Skeletal muscle tissue (tissue), 3 donors: ENCODE measurements at regions not wholly inside any gene's neighbourhood (a gene's known extent, or its start where the extent isn't known, plus 50 kb on each side); places are given as distances from the start of the nearest gene placed in this dataset.

Experiments used
- H3K27ac ChIP-seq: one replicate; pipeline ENCODE4 v1.7.0; 2013; ENCODE audit warnings: mild to moderate bottlenecking, low read depth, low read length, inconsistent platforms
- H3K27me3 ChIP-seq, 3 donors: one replicate each; pipeline ENCODE4 v1.7.0; 2013; ENCODE audit warnings: low read length in 3 of 3; ENCODE audit not compliant: control insufficient read depth in 3 of 3, insufficient read depth in 3 of 3
- H3K36me3 ChIP-seq, 3 donors: one replicate each; pipeline ENCODE4 v1.7.0; 2013; ENCODE audit warnings: low read length in 3 of 3; ENCODE audit not compliant: control insufficient read depth in 3 of 3, insufficient read depth in 3 of 3
- H3K4me1 ChIP-seq, 3 donors: one replicate each; pipeline ENCODE4 v1.7.0; 2013; ENCODE audit warnings: low read length in 3 of 3, mild to moderate bottlenecking in 3 of 3; ENCODE audit not compliant: control insufficient read depth in 3 of 3, insufficient read depth in 3 of 3
- H3K4me3 ChIP-seq, 3 donors: one replicate each; pipeline ENCODE4 v1.7.0; 2013; ENCODE audit warnings: low read length in 3 of 3
- H3K9ac ChIP-seq, 3 donors: one replicate each; pipeline ENCODE4 v1.7.0; 2013; ENCODE audit warnings: low read length in 3 of 3, mild to moderate bottlenecking in 3 of 3, moderate library complexity in 2 of 3, low read depth in 1 of 3
- H3K9me3 ChIP-seq, 3 donors: one replicate each; pipeline ENCODE4 v1.7.0; 2013; ENCODE audit warnings: low read length in 3 of 3; ENCODE audit not compliant: control insufficient read depth in 3 of 3
- donor health status: Osteomylitis.

- Histone ChIP-seq H3K4me1 (no peaks in the 10 kb centered on the region), H3K27ac (no peak overlapping the region), H3K27me3 (no peaks in the 10 kb centered on the region), H3K9ac (no peak overlapping the region), H3K4me3 (no peak overlapping the region), H3K9me3 (no peaks in the 10 kb centered on the region), H3K36me3 (no peaks in the 10 kb centered on the region)
These were observed 171.1 kb downstream of the ADRA2A start for GRCh38 chr10:111247781-111248389.

- Histone ChIP-seq H3K4me1 (no peaks in the 10 kb centered on the region), H3K27ac (no peak overlapping the region), H3K4me3 (no peak overlapping the region), H3K36me3 (no peaks in the 10 kb centered on the region), H3K9ac (no peak overlapping the region), H3K27me3 (no peaks in the 10 kb centered on the region), H3K9me3 (no peaks in the 10 kb centered on the region)
These were observed 173.1 kb downstream of the ADRA2A start for GRCh38 chr10:111249925-111250324.

DNA sequence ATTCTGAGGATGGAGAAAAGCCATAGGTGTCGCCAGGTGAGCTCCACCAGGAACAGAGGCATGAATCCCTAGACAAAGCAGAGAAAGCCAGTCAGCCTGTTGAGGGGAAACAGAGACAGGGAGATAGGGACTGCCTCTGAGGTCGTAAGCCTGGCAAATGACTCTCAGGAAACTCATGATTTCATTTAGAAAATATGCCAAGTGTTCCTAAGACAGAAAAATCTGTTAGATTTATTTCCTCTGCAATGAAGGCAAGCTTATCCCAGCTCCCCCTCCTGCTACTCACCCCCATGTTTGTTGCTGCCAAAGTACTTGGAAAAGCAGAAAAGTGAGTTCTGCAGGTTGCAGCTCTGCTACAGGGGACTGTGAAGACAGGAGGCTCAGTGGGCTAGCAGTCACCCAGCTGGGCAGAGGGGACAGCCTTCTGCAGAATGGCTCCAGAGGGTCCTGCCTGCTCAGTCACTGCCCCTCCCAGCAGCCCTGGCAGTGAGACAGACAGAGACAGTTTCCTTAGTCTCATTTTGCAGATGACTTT is 184.3 kb downstream of the ADRA2A start:
- Histone ChIP-seq H3K27ac (no peak overlapping the region), H3K36me3 (no peaks in the 10 kb centered on the region), H3K9me3 (no peaks in the 10 kb centered on the region), H3K4me3 (no peak overlapping the region), H3K4me1 (no peaks in the 10 kb centered on the region), H3K9ac (no peak overlapping the region), H3K27me3 (peaks cover 0 to 3% (median 0%) of the 10 kb centered on the region in 3 donors)

- Histone ChIP-seq H3K27ac (no peak overlapping the region), H3K36me3 (no peaks in the 10 kb centered on the region), H3K9me3 (no peaks in the 10 kb centered on the region), H3K27me3 (no peaks in the 10 kb centered on the region), H3K9ac (no peak overlapping the region), H3K4me3 (no peak overlapping the region), H3K4me1 (no peaks in the 10 kb centered on the region)
These were observed 188.5 kb downstream of the ADRA2A start for GRCh38 chr10:111265341-111265740.

- Histone ChIP-seq H3K4me1 (no peaks in the 10 kb centered on the region), H3K36me3 (no peaks in the 10 kb centered on the region), H3K27ac (no peak overlapping the region), H3K27me3 (no peaks in the 10 kb centered on the region), H3K9ac (no peak overlapping the region), H3K9me3 (no peaks in the 10 kb centered on the region), H3K4me3 (no peak overlapping the region)
These were observed 189.3 kb downstream of the ADRA2A start for GRCh38 chr10:111266165-111266564.

- Histone ChIP-seq H3K9ac (no peak overlapping the region), H3K27me3 (no peaks in the 10 kb centered on the region), H3K27ac (no peak overlapping the region), H3K36me3 (no peaks in the 10 kb centered on the region), H3K4me1 (no peaks in the 10 kb centered on the region), H3K4me3 (no peak overlapping the region), H3K9me3 (no peaks in the 10 kb centered on the region)
These were observed 190.8 kb downstream of the ADRA2A start for GRCh38 chr10:111267673-111268072.

GRCh38 chr10:111273235-111273634 is 196.4 kb downstream of the ADRA2A start:
- Histone ChIP-seq H3K27me3 (peaks cover 0 to 4% (median 0%) of the 10 kb centered on the region in 3 donors), H3K36me3 (no peaks in the 10 kb centered on the region), H3K4me3 (no peak overlapping the region), H3K27ac (no peak overlapping the region), H3K9me3 (no peaks in the 10 kb centered on the region), H3K9ac (no peak overlapping the region), H3K4me1 (no peaks in the 10 kb centered on the region)

- H3K4me1 ChIP-seq = no peaks in the 10 kb centered on the region
- H3K9me3 ChIP-seq = no peaks in the 10 kb centered on the region
- H3K9ac ChIP-seq = no peak overlapping the region
- H3K36me3 ChIP-seq = no peaks in the 10 kb centered on the region
- no peak overlapping the region for H3K4me3 ChIP-seq
- H3K27me3 ChIP-seq = peaks cover 0 to 4% (median 0%) of the 10 kb centered on the region in 3 donors
- H3K27ac ChIP-seq = no peak overlapping the region
These were observed 196.8 kb downstream of the ADRA2A start for GRCh38 chr10:111273635-111274034.

GRCh38 chr10:111275091-111275490 is 198.3 kb downstream of the ADRA2A start:
- H3K9me3 ChIP-seq = no peaks in the 10 kb centered on the region
- H3K27ac ChIP-seq = no peak overlapping the region
- H3K36me3 ChIP-seq = no peaks in the 10 kb centered on the region
- H3K9ac ChIP-seq = no peak overlapping the region
- no peak overlapping the region for H3K4me3 ChIP-seq
- peaks cover 0 to 4% (median 0%) of the 10 kb centered on the region in 3 donors for H3K27me3 ChIP-seq
- no peaks in the 10 kb centered on the region for H3K4me1 ChIP-seq

GRCh38 chr10:111277661-111278060 is 200.8 kb downstream of the ADRA2A start:
- no peak overlapping the region for H3K4me3 ChIP-seq
- H3K9ac ChIP-seq = no peak overlapping the region
- no peaks in the 10 kb centered on the region for H3K9me3 ChIP-seq
- H3K4me1 ChIP-seq = peaks cover 0 to 3% (median 0%) of the 10 kb centered on the region in 3 donors
- no peaks in the 10 kb centered on the region for H3K36me3 ChIP-seq
- peaks cover 0 to 4% (median 0%) of the 10 kb centered on the region in 3 donors for H3K27me3 ChIP-seq
- H3K27ac ChIP-seq = no peak overlapping the region
